PC-9 (cell line): ENCODE measurements at regions not wholly inside any gene's neighbourhood (a gene's known extent, or its start where the extent isn't known, plus 50 kb on each side); places are given as distances from the start of the nearest gene placed in this dataset.

Experiments used
- CTCF ChIP-seq: fragments of 200-600 bp; sonication (generic); conservative IDR thresholded peaks from 2 replicates; pipeline ENCODE4 v1.6.1; 2017; ENCODE audit warnings: mixed run types, antibody characterized with exemption, mild to moderate bottlenecking, moderate library complexity
- EZH2 ChIP-seq: fragments of 200-600 bp; sonication (generic); IDR thresholded peaks from 2 replicates; pipeline ENCODE4 v1.8.0; 2017; ENCODE audit warnings: antibody characterized with exemption, low read depth

GRCh38 chr7:153920126-153920525 lies 132.1 kb upstream of the DPP6 start:
- no peak for TF ChIP-seq CTCF
- no peak for TF ChIP-seq EZH2
